ENCODE measurements at regions not wholly inside any gene's neighbourhood (a gene's known extent, or its start where the extent isn't known, plus 50 kb on each side); places are given as distances from the start of the nearest gene placed in this dataset.

- 51 to 68% methylated on average over 4 of the region's 4 CpGs for WGBS, 2 donors
- Histone ChIP-seq H3K27me3 (no peaks in the 10 kb centered on the region), H3K27ac (no peak overlapping the region), H3K4me3 (no peak overlapping the region), H3K36me3 (no peaks in the 10 kb centered on the region), H3K9me3 (peaks cover 0 to 4% (median 0%) of the 10 kb centered on the region in 4 donors), H3K4me1 (peaks cover 0 to 8% (median 8%) of the 10 kb centered on the region in 4 donors)
- intact Hi-C loops (cut with DNase I) = no loop called here
- DNase-seq = no peak
- TF ChIP-seq EP300 (IDR thresholded peaks at IDR 0.05) (no peak), POLR2A (IDR thresholded peaks at IDR 0.05) (no peak), CTCF (IDR thresholded peaks at IDR 0.05) (no peak), POLR2AphosphoS5 (IDR thresholded peaks at IDR 0.05) (no peak)
Observed at GRCh38 chr7:67842571-67842970, 845.9 kb downstream of the TYW1 start.

- peaks cover 0 to 8% (median 8%) of the 10 kb centered on the region in 4 donors for H3K4me1 ChIP-seq
- TF ChIP-seq EP300 (IDR thresholded peaks at IDR 0.05) (no peak), POLR2A (IDR thresholded peaks at IDR 0.05) (no peak), POLR2AphosphoS5 (IDR thresholded peaks at IDR 0.05) (no peak), CTCF (IDR thresholded peaks at IDR 0.05) (no peak)
- DNase-seq = no peak
- 53 to 59% methylated on average over 6 of the region's 6 CpGs for WGBS, 2 donors
- H3K9me3 ChIP-seq = peaks cover 0 to 4% (median 0%) of the 10 kb centered on the region in 4 donors
- H3K4me3 ChIP-seq = no peak overlapping the region
- H3K36me3 ChIP-seq = no peaks in the 10 kb centered on the region
- no peak overlapping the region for H3K27ac ChIP-seq
- intact Hi-C loops (cut with DNase I) = no loop called here
- no peaks in the 10 kb centered on the region for H3K27me3 ChIP-seq
Observed at GRCh38 chr7:67843001-67843565, 846.5 kb downstream of the TYW1 start.

- Histone ChIP-seq H3K27ac (no peak overlapping the region), H3K4me1 (peaks cover 0 to 8% (median 8%) of the 10 kb centered on the region in 4 donors), H3K36me3 (no peaks in the 10 kb centered on the region), H3K27me3 (no peaks in the 10 kb centered on the region), H3K4me3 (no peak overlapping the region), H3K9me3 (peaks cover 0 to 4% (median 0%) of the 10 kb centered on the region in 4 donors)
- WGBS, 2 donors = 53 to 78% methylated on average over 4 of the region's 4 CpGs
- no peak for TF ChIP-seq EP300 (IDR thresholded peaks at IDR 0.05)
- no peak for TF ChIP-seq POLR2A (IDR thresholded peaks at IDR 0.05)
- TF ChIP-seq POLR2AphosphoS5 (IDR thresholded peaks at IDR 0.05) = no peak
- no peak for TF ChIP-seq CTCF (IDR thresholded peaks at IDR 0.05)
- no peak for DNase-seq
- intact Hi-C loops (cut with DNase I) = no loop called here
Observed at GRCh38 chr7:67843615-67844014, 847.0 kb downstream of the TYW1 start.

GRCh38 chr7:67847092-67847787 lies 850.6 kb downstream of the TYW1 start:
- Histone ChIP-seq H3K4me1 (peaks cover 0 to 8% (median 8%) of the 10 kb centered on the region in 4 donors), H3K27me3 (peaks cover 0 to 9% (median 0%) of the 10 kb centered on the region in 3 donors), H3K9me3 (peaks cover 0 to 4% (median 0%) of the 10 kb centered on the region in 4 donors), H3K27ac (no peak overlapping the region), H3K36me3 (no peaks in the 10 kb centered on the region), H3K4me3 (no peak overlapping the region)
- WGBS, 2 donors = 65 to 68% methylated on average over 11 of the region's 11 CpGs
- intact Hi-C loops (cut with DNase I) = no loop called here
- no peak for DNase-seq
- no peak for TF ChIP-seq POLR2A (IDR thresholded peaks at IDR 0.05)
- no peak for TF ChIP-seq POLR2AphosphoS5 (IDR thresholded peaks at IDR 0.05)
- TF ChIP-seq CTCF (IDR thresholded peaks at IDR 0.05) = no peak
- TF ChIP-seq EP300 (IDR thresholded peaks at IDR 0.05) = no peak
